A549 (cell line): ENCODE measurements at regions not wholly inside any gene's neighbourhood (a gene's known extent, or its start where the extent isn't known, plus 50 kb on each side); places are given as distances from the start of the nearest gene placed in this dataset.

Experiments
- BHLHE40 ChIP-seq: IDR thresholded peaks from 2 replicates; pipeline ENCODE4 v1.6.1; 2012; ENCODE audit warnings: low read depth, low read length, inconsistent platforms
- CEBPB ChIP-seq, 2 experiments: fragments of >200 bp in 1 of 2; sonication (Bioruptor Twin) in 1 of 2; formaldehyde crosslinking in 1 of 2; IDR thresholded peaks; 2 replicates each; pipeline ENCODE4 v1.6.1; 2012 to 2016
- CHD2 ChIP-seq: fragments of 150-350 bp; IDR thresholded peaks from 2 replicates; pipeline ENCODE4 v1.6.1; 2014; ENCODE audit warnings: low read length; ENCODE audit not compliant: partially characterized antibody
- EP300 ChIP-seq, 2 experiments: fragments of >200 bp; sonication (Bioruptor Twin); formaldehyde crosslinking; IDR thresholded peaks; 2 replicates in 1 of 2; 3 replicates in 1 of 2; pipeline ENCODE4 v1.6.1; 2016 to 2017
- HDAC2 ChIP-seq: fragments of 200-600 bp; sonication (generic); IDR thresholded peaks from 2 replicates; pipeline ENCODE4 v1.6.1; 2016
- MAFK ChIP-seq: fragments of 450-650 bp; IDR thresholded peaks from 2 replicates; pipeline ENCODE4 v1.6.1; 2014; ENCODE audit not compliant: partially characterized antibody
- POLR2A ChIP-seq: IDR thresholded peaks from 2 replicates; pipeline ENCODE4 v1.6.1; 2012; ENCODE audit warnings: mild to moderate bottlenecking, low read length
- RCOR1 ChIP-seq: fragments of 150-350 bp; IDR thresholded peaks from 2 replicates; pipeline ENCODE4 v1.6.1; 2014; ENCODE audit warnings: antibody characterized with exemption, low read length, low read depth
- RNF2 ChIP-seq: fragments of 200-600 bp; sonication (generic); IDR thresholded peaks from 2 replicates; pipeline ENCODE4 v1.6.1; 2016; ENCODE audit warnings: low read depth, mild to moderate bottlenecking, antibody characterized with exemption, moderate library complexity, borderline replicate concordance
- SMC3 ChIP-seq: fragments of >200 bp; sonication (Bioruptor Twin); formaldehyde crosslinking; IDR thresholded peaks from 3 replicates; pipeline ENCODE4 v1.6.1; 2018; ENCODE audit warnings: inconsistent platforms
- TF ChIP-seq, protein P1 (sequence below): fragments of >200 bp; sonication (Bioruptor Twin); formaldehyde crosslinking; IDR thresholded peaks from 3 replicates; pipeline ENCODE4 v1.5.1; 2016
- TF ChIP-seq, protein P2 (sequence below): fragments of 450-650 bp; IDR thresholded peaks from 2 replicates; pipeline ENCODE4 v1.6.1; 2014; ENCODE audit warnings: antibody characterized with exemption
- TF ChIP-seq, protein P3 (sequence below): fragments of 200-600 bp; sonication (generic); IDR thresholded peaks from 2 replicates; pipeline ENCODE4 v1.6.1; 2016; ENCODE audit warnings: antibody characterized with exemption, mild to moderate bottlenecking, moderate library complexity

DNA sequence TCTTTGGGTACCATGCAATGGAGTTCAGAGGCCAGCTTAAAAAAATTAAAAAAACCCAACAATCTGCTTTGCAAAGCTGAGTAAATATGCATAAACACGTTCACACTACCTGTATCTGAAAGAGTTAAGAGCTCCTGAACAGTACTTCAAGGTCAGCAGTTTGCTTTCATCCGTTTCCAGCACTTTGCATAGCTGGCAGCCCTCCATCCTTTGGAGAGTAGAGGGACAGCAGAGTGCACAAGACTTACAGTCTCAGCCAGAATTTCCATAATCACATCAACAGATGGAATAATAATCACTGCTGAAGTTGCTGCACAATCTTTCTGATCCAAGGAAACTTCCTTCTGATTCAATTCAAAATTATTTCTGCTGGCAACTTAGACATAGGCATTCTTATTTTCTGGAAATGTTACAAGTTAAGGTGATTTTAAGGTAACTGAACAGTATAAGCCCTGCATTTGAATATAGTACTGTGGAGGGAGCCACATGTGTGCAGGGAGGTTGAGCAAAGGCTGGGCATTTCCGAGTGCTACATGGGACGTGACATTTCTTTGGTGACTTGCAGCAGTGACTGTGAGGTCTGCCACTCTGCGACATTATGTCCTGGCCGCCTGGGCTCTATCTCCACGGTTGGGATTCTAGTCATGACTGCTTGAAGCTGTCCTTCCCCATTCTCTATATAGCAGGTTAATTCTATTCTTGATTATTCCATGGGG, 73.5 kb upstream of the EMCN start:
- TF ChIP-seq, protein P1, sequence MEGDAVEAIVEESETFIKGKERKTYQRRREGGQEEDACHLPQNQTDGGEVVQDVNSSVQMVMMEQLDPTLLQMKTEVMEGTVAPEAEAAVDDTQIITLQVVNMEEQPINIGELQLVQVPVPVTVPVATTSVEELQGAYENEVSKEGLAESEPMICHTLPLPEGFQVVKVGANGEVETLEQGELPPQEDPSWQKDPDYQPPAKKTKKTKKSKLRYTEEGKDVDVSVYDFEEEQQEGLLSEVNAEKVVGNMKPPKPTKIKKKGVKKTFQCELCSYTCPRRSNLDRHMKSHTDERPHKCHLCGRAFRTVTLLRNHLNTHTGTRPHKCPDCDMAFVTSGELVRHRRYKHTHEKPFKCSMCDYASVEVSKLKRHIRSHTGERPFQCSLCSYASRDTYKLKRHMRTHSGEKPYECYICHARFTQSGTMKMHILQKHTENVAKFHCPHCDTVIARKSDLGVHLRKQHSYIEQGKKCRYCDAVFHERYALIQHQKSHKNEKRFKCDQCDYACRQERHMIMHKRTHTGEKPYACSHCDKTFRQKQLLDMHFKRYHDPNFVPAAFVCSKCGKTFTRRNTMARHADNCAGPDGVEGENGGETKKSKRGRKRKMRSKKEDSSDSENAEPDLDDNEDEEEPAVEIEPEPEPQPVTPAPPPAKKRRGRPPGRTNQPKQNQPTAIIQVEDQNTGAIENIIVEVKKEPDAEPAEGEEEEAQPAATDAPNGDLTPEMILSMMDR, result no peak
- TF ChIP-seq SMC3, result no peak
- TF ChIP-seq CEBPB (IDR thresholded peaks at IDR 0.05), result no peak
- no peak for TF ChIP-seq POLR2A
- no peak for TF ChIP-seq MAFK
- no peak for TF ChIP-seq CHD2
- no peak for TF ChIP-seq EP300 (IDR thresholded peaks at IDR 0.05)
- TF ChIP-seq RNF2, result no peak
- TF ChIP-seq, protein P2, sequence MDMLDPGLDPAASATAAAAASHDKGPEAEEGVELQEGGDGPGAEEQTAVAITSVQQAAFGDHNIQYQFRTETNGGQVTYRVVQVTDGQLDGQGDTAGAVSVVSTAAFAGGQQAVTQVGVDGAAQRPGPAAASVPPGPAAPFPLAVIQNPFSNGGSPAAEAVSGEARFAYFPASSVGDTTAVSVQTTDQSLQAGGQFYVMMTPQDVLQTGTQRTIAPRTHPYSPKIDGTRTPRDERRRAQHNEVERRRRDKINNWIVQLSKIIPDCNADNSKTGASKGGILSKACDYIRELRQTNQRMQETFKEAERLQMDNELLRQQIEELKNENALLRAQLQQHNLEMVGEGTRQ, result no peak
- no peak for TF ChIP-seq HDAC2
- TF ChIP-seq BHLHE40, result no peak
- no peak for TF ChIP-seq RCOR1
- TF ChIP-seq, protein P3, sequence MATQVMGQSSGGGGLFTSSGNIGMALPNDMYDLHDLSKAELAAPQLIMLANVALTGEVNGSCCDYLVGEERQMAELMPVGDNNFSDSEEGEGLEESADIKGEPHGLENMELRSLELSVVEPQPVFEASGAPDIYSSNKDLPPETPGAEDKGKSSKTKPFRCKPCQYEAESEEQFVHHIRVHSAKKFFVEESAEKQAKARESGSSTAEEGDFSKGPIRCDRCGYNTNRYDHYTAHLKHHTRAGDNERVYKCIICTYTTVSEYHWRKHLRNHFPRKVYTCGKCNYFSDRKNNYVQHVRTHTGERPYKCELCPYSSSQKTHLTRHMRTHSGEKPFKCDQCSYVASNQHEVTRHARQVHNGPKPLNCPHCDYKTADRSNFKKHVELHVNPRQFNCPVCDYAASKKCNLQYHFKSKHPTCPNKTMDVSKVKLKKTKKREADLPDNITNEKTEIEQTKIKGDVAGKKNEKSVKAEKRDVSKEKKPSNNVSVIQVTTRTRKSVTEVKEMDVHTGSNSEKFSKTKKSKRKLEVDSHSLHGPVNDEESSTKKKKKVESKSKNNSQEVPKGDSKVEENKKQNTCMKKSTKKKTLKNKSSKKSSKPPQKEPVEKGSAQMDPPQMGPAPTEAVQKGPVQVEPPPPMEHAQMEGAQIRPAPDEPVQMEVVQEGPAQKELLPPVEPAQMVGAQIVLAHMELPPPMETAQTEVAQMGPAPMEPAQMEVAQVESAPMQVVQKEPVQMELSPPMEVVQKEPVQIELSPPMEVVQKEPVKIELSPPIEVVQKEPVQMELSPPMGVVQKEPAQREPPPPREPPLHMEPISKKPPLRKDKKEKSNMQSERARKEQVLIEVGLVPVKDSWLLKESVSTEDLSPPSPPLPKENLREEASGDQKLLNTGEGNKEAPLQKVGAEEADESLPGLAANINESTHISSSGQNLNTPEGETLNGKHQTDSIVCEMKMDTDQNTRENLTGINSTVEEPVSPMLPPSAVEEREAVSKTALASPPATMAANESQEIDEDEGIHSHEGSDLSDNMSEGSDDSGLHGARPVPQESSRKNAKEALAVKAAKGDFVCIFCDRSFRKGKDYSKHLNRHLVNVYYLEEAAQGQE, result no peak
